ENCODE measurements at regions not wholly inside any gene's neighbourhood (a gene's known extent, or its start where the extent isn't known, plus 50 kb on each side); places are given as distances from the start of the nearest gene placed in this dataset.

DNA sequence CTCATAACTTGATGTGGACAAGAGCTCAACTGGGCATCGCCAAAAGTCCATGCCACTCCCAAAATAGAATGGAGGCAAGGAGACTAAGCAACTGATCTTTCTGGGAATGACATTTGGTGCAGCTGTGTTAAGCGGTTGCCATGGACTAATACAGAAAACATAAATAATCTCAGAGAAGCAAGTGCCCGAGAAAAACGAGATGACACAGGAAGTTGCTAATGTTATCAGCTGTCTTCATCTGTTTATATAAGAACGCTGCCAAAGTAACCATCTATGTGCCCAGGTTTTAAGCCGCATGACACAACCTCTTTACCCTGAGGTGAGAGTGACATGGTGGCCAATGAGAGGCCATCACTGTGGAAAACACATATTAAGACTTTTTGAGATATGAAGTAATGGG lies 54.9 kb upstream of the SACS start:
- DNase-seq, result peak in 1 of 5 experiments; percentile 31

GRCh38 chr13:23496255-23496654 lies 62.8 kb upstream of the SACS start:
- DNase-seq, result no peak

DNA sequence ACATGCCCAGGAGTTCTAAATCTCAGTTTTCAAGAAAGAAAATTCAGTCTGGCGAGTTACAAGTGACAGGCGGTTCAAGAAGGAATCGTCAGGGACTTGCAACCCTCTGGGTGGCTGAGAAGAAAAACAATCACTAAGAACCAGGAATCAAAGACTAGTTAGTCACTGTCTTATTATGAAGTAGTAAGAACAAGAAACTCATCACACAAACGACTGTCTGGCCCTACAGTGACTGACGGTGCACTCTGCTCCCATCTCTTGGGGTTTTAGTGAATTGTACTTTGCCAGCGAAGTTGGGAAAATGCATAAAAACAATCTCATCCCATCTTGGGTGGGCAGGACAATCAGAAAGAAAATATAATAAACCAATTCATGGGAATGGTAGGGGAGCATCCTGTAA lies 63.7 kb upstream of the SACS start:
- no peak for DNase-seq

DNA sequence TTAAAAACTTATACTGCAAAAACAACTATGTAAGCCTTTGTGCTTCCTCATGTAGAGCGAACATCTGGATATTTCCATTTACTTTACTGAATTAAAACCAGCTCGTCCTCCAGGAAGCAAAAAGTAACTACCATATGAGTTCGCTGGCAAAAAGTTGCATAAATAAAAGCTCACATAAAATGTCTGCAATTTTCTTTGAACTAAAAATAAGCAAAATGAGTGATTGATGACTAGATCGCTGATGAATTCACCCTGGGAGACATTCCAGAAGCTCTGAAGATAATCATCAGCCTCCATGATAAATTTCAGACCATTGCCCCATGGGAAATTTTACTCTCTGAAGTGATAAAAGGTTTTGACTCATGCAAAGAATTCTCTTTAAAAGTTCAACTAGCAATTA lies 67.3 kb upstream of the SACS start:
- no peak for DNase-seq

DNA sequence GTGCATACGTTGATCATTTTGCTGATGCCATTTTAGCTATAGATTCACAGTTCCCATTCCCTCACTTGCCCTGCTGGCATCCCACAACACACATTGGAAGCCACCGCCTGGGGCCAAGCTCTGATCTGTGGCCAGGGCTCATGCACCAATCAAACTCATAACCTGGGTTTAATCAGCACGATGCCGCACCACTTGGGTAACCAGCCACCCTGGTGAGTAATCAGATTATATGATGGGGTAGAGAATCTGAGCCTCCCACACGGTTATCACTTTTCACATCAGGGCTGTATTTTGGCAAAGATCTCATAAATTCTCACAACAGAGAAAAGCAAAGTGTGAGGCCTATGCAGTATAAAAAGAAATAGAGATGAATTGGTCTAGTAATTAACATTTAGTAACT lies 66.0 kb upstream of the TNFRSF19 start:
- DNase-seq, result no peak

DNA sequence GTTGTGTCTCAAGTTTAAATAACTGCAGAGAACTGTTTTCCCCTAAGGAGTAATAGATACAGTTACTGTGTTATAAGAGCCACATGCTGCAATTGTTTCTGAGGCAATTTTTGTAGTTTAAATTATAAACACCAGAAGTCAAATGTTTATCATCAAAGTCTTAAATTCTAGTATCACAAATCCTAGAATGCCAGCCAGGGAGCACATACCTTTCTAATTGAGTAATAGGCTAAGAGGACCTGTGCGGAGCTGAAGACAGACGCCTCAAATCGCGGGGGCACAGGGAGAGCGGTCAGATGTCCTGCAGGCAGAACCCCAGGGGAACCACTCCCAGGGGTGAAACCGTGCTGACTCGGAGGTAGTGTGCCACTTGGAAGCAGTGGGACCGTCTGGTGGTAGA lies 65.2 kb upstream of the TNFRSF19 start:
- no peak for DNase-seq

GRCh38 chr13:23506071-23506806 lies 64.0 kb upstream of the TNFRSF19 start:
- DNase-seq, result no peak

DNA sequence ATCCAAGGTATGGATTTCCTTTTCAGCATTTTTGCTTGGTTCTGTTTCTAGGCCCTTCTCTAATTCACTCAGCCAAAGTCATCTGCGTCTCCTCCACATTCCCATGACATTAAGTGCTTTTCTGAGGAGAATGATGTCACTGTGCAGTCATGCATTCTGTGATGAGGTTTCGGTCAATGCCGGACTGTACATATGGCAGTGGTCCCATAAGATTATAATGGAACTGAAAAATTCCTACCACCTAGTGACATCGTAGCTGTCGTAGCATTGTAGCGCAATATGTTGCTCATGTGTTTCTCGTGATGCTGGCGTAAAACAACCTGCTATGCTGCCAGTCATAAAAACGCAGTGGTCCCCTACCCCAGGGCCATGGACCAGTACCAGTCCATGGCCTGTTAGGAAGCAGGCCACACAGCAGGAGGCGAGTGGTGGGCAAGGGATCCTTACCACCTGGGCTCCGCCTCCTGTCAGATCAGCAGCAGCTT lies 63.4 kb upstream of the TNFRSF19 start:
- no peak for DNase-seq

DNA sequence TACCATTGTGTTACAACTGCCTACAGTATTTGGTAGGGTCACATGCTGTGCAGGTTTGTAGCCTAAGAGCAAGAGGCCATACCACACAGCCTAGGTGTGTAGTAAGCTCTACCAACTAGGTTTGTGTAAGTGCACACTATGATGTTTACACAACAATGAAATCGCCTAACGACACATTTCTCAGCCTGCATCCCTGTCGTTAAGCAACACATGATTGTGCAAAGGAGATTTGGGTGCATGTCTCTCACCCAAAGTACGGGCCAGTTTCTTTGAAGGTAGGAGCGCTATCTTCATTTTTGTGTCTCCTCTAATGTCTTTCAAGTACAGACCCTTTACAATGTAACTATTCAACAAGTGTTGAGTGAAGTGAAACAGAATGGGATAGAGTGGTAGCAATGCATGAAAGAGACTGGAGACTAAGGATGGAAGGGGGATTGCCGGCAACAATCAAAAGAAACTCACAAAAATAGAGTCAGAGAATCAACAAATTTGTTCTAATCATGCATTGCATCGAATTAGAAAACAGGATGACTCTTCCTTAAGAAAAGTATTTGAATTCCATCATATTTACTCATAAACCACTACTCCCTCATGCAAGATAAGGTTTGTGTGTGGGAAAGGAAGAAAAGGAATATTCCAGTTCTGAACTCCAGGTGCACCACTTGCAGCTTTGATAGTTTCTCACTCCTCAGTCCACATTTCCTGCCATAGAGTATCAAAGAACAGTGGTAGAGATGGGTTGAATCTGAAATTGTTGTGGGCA lies 60.2 kb upstream of the TNFRSF19 start:
- DNase-seq, result no peak

DNA sequence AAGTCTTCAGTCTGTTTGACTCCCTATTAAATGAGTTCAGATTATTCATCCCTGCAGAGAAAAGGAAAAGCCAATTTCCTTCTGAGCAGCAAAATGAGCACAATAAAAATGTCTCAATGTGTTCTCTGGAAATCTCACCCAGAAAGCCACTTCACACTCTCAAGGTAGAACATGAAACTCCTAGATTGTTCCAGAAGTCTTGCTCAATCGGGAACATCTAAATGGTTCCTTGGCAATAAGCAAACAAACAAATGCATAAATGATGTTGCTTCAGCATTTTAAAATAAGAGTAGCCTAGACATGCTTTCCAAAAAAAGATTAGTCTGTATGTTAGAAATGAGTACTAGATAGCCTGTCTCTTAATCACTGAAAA lies 59.7 kb upstream of the TNFRSF19 start:
- no peak for DNase-seq

- peak in 1 of 5 experiments; percentile 25 for DNase-seq
These were observed 59.1 kb upstream of the TNFRSF19 start for GRCh38 chr13:23510979-23511735.

DNA sequence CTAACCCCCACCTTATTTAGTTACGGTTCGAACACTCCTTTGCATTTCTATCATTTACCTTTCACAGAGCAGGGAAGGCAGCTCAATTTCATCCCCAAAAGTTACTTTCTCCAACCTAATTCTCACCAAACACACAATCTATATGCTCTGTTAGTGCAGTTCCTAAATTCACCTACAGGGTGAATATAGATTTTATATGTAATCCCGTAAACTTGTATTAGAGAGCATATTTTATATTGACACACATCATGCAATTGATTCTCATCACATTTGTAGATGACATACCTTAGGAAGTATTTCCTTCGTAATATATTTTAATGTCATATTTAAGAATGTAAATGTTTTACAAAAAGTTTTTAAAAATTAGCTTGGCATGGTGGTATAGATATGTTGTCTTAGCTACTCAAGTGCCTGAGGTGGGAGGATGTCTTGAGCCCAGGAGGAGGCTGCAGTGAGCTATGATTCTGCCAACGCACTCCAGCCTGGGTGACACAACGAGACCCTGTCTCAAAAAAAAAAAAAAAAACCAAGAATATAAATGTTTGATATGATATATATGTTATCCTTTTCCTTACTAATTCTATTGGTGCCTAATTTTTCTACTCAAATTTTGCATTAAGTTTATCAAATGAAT lies 57.3 kb upstream of the TNFRSF19 start:
- DNase-seq, result no peak

GRCh38 chr13:23513455-23513854 lies 56.8 kb upstream of the TNFRSF19 start:
- no peak for DNase-seq

DNA sequence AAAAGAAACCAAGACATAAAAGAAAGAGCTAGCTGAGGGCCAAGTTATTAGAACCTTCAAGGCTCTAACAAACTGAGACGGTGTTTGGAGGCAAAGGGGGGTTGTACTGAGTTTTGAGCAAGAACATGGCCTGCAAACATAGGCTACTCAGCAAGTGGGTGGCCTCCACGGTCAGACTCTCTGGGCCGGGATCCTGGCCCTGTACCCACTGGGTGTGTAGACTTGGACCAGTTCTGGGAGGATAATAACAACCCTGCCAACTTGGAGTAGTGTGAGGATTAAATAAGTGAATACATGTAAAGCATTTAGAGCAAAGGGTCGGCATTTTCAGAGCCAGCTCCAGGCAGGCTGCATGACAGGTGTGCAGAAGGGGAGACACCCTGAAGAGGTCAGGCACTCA lies 56.1 kb upstream of the TNFRSF19 start:
- DNase-seq, result no peak

DNA sequence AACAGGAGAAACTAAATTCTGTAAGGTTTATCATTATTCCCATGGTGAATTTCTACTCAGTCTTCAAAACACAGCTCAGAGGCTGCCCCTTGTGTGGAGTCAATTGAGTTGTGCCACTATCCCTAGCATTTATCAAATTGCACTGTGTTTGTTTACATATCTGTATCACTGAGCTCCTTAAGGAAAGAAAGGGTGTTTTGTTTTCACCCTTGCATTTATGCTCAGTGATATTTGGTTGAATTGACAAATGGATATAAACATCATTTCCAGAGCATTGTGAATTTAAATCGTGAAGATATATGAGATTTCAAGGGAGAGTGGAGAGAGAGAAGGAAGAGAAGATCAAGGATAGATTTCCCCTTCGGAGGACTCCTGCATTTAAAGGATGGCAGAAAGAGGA lies 55.1 kb upstream of the TNFRSF19 start:
- no peak for DNase-seq

- DNase-seq, result no peak
These were observed 54.0 kb upstream of the TNFRSF19 start for GRCh38 chr13:23516190-23516589.

DNA sequence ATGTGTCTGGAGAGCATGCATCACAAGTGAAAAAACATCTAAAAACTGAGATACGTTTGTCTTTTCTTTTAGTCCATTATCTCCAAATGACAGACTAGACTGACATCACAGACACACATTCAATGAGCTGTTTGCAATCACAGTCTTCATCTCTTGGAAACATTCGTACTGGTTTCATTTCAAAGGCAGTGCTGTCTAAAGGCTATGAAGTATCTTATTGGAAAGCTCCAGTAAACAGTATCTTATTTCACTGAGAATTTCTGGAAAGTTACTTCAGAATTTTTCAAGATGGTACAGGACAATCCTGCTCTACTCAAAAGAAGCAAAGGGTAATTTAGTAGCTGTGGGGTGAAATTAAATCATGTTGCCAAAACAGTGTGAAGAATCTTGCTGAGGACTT lies 53.5 kb upstream of the TNFRSF19 start:
- DNase-seq, result no peak

DNA sequence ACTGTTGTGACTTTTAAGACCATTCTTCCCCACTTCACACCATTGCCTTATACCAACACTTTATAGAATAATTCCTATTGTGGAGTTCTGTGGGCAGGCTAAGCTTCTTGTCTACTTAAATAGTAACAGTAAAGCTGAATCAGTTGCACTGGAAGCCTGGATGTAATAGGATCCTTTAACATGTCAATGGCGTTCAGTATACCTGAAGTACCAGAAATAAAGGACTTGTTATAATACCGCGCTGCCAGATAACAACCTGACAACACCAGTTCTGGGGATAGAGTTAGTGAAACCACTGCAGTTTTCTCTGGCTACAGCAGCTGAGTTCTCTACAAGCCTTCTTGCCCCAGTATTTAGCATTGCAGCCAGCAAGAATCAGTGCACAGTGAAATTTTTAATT lies 52.0 kb upstream of the TNFRSF19 start:
- no peak for DNase-seq
